Muscle of back (tissue), 3 donors: ENCODE measurements at regions not wholly inside any gene's neighbourhood (a gene's known extent, or its start where the extent isn't known, plus 50 kb on each side); places are given as distances from the start of the nearest gene placed in this dataset.

Experiments used
- DNase-seq, 3 donors: peaks; one replicate each; pipeline versions ENCODE4 v3.0.0 to v3.0.0-alpha.2; 2013

DNA sequence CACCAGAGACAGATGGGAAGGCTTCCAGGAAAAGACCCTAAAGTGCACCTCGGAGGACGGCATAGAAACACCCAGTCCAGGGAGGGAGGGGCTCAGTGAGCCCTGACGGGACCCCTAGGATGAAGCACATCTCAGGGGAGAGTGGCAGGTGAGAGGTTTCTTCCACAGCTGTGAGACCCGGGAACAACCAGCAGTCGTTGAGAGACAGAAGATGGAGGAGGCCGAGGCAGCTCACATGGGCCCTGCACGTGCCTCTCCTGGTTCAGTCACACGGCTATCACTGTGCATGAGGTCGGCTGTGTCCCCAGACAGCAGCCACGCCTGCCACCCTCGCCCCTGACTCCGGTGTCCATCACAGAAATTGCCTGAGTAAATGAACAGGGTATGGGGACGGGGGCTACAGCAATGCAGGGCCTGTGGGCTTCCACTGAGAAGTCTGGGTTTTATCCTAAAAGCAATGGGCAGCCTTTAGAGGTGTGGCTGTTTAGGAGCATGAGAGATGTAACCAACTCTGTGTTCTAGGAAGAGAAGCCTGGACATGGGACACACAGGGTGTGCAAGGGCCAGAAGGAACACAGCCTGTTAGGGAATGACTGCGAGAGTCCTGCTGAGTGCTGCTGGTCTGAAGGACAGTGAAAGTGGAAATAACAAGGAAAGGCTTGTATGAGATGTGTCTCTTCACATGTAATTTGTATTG, 102.0 kb downstream of the TMEM18 start:
- no peak for DNase-seq

DNA sequence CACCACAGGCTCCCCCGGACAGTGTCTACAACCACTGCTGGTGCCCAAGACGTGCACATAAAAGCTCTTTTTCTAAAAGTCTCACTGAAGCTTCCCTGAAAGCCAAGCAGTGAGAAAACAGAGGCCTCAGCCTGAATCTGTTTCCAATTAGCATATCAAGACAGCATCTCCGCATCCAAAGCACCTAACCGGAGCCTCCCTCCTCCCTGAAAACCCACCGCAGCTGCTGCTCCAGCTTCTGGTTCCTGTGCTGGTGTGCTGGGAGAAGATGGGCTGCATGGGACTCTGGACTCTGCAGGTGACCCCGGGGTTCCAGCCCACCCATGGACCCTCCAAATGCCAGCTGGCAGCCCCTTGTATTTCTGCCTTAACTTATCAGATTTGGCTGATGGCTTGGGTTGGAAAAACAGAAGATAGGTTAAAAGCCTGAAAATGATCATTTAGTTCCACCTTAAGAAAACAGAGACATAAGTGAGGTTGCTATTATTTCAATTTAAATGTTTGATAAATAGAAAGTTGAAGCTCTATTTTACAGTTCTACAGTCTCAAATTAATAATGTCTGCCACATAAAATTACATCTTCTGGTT, 103.3 kb downstream of the TMEM18 start:
- DNase-seq: no peak

DNA sequence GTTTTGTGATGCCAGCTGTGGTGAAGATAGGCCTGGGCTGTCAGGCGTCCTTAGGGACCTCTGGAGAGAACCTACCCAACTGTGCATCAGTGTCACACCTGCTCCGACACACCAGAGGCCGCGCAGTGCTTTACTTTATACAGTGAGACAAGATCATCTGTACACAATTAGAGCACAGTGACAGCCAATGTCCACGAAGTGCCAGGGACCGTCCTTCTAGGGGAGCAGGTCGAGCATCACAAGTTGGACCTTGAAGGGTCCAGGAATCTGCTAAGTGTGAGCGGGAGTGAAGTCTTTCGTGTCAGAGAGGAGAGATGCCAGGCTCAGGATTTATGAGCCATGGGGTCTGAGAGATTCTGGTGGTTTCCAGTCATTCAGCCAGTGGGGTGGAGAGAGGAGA, 104.2 kb downstream of the TMEM18 start:
- no peak for DNase-seq

DNA sequence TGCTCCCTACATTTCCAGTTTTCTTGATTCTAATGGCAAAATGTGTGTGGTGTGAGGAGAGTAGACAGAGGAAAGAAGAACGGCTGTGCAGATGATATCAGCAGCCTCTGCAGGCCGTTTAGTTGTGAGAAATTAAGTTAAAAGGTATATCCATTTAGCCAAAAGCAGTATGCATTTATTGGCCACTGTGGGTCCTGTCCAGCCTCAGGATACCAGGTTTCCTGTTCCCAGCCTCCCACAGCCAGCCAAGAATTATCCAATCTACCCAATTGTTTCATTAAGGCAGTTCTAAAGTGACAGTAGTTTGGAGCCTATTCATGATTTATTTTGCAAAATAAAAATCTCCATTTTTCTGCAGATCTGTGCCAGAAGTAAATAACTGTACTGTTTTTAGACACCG, 107.5 kb downstream of the TMEM18 start:
- DNase-seq: peak in 1 of 3 donors; percentile 44

DNA sequence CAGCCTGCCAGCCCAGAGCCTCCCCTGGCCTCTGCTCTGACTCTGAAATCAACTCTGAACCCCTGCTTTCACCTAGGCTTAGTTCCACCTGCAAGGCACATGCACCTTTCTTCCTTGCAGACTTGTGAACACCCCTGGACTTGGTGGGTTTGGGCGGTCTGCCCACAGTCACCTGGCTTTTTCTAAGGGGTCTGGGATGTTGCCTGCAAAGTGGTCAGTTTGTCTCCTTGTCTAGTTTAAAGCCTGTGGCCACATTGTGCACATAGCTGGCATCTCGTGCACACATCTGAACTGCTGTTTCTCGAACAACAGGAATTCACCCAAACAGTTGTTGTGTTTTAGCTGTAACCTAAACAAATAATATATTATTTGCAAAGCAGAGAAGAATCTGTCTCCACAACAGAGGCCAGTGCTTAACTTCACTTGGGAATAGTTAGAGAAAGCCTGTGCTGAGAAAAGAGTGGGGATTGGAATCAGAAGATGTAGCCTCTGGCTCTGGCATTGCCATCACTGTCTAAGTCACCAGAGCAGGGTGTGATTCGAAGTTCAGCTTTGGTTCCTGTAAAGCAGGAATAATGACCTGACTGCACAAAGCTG, 108.5 kb downstream of the TMEM18 start:
- DNase-seq: peak in 2 of 3 donors; percentile 52 to 80

DNA sequence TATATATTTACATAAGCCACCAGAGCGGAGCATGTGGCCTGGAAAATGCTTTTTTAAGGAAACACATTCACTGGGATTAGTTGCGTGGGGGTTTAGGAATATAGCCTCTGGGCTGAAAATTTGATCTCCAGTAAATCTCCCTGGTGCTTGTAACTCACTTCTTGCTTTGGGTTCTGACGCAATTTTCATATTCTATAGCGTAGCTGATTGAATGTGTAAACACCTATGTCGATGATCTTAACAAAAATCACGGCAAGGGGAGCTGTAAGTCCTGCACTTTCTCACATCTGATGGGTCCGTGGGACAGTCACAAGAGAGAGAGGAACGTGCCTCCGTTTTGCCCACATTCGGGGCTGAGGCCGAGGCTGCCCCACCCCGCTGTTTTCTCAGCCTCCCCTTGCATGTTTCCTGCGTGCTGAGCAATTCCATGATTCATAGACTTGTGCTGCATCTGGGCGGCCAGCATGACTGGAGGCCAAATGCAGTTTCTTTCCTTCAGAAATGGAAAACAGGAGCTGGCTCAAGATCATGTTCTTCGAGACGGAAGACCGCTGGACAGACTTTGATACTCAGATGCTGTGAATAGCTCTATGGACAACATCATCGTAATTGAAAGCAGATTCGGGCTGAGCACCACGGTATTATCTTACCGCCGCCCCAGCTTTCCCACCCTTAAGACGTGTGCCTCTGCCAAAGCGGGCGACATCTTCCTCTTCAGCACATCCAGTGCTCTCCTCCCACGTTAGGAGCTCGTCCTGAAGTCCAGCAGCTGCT, 109.2 kb downstream of the TMEM18 start:
- peak; percentile 86 to 95 (median 88) for DNase-seq

DNA sequence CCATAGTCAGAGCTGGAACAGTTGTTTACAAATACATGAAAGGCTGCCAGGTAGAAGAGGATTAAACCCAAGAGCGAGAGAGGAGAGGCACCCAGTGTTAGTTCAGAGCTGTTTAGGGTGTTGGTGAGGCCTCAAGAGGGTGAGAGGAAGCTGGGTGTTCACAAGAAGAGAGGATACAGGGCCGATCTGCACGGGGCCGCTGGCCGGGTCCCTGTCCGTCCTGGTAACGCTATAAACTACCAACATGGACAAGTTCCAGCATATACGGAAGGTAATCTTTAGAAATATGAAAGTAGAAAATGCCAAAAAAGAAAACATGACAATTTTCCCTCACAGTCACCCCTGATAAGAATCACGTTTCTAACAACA, 109.7 kb downstream of the TMEM18 start:
- DNase-seq: peak in 1 of 3 donors; percentile 23

DNA sequence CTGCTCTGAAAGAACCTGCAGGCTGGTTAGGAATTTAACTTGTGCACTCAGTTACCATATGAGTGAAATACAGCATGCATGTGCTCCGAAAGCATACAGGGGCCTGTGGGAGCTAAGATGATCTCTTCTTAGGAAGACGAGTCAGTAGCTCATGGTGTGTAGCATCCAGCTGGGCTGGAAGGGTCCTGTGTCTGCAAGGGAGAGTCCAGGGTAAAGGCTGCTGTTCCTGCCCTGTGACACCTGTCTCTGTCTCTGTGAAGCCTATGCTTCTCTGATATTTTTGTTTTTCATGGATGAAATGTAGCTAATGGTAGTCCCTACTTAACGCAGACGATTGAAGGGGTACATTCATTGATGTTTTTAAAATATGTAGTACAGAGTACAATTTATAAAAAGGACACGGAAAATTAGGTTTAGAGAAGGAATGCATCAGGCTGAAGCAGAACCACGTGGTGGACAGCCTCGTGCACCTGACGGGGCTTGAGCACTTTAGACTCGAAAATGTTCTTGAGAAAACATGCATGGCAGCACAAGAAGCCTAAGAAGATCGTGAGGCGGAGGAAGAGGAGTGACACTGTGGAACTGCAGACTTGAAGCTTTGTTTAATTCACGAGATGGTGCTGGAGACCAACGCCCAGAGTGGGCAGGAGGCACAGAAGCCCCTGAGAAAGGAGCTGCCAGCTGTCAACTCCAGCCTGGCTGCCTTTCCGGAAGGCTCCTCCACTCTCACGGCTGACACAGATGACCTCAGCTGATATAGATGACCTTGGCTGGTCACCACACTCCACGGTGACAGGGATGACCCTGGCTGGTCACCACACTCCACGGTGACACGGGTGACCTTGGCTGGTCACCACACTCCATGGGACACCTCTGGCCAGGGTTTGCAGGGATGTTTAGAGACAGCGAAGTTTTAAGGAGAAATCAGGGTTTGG, 110.6 kb downstream of the TMEM18 start:
- no peak for DNase-seq

DNA sequence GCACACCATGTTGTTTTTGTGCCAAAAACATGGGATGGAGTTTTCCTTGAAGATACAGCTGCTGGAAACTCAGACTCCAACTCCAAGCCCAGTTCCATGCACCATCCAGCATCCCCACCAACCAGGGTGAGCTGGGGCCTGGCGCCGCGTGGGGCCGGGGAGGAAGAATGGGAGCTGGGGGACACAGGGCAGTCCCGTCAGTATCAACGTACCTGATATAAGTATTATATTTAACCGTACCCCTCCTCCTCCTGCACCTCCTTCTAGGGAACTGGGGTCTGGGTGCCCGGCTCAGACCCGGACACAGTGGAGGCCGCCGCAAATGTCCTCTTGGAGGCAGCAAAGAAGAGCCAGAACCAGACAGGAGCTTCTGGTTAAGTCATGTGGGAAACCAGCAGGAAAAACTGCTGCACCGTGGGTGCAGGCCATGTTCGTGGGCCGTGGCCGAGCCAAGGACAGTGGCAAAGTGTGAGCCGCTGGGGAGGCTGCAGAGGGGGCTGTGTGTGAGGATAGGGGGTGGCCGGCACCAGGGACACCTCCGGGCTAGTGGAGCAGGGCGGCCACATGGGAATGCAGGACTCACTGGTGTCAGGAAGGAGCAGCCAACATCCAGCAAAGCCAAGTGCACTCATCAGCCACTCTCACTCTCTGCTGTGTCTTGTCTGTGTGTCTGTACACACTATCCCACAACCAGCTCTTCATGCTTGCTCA, 112.6 kb downstream of the TMEM18 start:
- no peak for DNase-seq

DNA sequence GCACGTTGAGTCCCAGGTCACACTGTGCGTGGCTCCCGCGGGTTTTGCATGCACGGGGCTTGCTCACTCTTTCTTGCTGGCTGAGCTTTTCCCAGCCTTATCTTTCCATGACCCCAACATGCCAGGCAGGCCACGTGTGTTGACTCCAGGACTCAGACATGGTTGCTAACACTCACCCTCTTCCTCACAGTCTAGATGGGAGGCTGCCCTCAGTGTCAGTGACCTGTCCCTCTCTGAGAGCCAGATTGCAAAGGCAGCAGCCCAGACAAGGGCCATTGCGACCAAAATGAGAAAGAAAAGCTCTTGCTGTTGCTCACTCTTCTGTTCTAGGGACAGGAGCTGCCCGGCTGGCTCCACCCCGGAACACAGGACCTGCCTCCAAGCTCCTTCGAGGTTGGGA, 113.7 kb downstream of the TMEM18 start:
- no peak for DNase-seq

DNA sequence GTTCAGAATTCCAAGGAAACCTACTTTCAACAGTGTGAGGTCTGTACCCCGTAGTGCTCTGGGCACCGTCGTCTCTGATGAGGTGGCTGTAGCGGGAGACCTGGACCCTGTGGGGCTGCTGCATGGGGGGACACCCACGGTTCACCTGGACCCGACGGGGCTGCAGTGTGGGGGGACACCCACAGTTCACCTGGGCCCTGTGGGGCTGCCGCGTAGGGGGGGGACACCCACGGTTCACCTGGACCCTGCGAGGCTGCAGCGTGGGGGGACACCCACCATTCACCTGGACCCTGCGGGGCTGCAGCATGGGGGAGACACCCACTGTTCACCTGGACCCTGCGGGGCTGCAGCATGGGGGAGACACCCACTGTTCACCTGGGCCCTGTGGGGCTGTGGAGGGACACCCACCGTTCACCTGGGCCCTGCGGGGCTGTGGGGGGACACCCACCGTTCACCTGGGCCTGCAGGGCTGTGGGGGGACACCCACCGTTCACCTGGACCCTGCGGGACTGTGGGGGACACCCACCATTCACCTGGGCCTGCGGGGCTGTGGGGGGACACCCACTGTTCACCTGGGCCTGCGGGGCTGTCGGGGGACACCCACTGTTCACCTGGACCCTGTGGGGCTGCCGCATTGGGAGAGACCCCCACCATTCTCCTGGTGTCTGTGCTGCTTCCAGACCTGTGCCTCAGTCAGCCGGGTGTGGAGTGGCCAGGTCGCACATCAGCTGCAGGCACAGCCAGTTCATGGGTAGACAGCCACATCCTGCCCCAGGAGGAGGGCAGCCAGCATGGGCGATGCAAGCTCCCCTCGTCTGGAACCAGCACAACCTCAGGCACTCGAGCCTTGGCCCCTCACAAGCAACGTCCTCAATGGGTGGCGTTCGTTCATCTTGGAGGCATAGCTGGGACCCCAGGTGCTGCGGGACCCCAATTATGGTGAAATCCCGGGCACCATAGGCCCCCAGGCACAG, 114.5 kb downstream of the TMEM18 start:
- no peak for DNase-seq

DNA sequence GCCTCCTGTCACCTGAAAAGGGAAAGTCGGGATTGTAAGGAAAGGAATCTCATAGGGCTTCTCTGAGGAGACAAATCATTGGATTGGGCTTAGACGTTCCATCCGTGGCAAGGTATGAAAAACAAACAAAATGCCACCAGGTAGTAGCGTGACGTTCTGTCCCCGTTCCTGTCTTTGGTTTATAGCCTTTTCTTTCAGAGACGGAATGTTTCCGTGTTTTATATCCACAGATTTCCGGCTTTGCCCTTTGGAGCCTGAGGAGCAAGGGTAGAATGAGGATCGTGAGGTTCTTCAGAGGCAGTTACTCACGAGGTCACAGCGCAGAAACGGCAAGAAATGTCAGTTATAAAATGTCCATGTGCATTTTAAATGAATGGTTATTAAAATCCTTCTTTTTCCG, 118.3 kb downstream of the TMEM18 start:
- DNase-seq: no peak

DNA sequence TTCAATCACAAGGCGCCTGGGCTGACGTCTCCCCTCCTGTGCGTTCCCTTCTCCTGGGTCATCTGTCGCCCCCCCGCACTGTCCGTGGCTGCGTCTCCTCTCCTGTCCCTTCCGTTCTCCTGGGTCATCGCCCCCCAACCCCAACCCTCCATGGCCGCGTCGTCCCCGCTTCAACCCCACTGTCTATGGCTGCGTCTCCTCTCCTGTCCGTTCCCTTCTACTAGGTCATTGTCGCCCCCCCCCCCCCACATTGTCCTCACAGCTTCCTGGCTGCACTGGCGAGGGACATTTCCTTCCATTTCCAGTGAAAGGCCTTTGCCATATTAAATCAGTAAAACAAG, 118.9 kb downstream of the TMEM18 start:
- DNase-seq: no peak

DNA sequence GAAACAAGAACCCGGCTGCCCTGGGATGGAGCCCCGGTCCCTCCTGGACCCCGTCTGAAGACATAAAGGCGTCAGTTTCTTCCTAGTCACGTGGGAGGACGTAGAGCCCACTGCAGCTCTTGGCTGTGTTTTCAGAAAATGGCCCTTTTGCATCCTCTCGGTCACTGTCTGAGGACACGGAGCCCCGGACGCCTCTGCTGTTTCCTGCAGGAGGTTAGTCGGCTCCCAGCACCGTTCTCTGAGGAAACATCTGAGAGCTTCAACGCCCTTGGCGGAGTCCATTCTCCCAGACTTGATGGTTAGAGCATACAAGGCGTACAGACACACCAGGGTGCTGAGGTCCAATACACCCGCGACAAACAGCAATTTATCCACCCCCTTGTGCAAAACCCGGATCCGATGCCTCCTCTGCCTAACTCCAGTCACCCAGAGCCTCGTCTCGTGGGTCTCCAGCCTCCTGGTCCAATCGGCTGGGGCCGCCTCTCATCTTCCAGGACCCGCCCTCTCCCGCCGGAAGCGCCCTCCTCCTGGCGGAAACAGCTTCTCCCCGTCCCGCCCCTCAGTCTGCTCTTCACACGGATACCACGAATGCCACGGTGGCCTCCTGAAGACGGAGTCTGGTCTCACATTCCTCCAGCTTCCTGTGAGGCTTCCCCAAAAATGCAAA, 119.4 kb downstream of the TMEM18 start:
- DNase-seq: no peak

DNA sequence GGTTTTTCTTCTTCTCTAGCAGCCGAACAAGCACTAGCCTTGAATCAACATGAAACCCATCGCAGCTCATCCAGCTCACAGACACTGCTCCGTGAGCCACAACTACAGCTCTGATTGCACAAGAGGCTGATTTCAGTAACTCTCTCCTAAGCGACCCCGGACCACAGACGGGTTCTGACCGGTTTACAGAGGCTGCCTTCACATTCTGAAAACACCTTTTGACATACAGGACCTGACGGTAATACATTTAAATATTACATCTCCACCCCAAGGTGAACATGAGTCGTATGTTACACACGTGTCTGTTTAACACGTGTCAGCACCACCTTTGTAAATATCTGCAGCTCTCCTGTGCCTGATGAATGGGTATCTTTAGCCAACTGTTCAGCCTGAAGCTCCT, 120.7 kb downstream of the TMEM18 start:
- DNase-seq: no peak

DNA sequence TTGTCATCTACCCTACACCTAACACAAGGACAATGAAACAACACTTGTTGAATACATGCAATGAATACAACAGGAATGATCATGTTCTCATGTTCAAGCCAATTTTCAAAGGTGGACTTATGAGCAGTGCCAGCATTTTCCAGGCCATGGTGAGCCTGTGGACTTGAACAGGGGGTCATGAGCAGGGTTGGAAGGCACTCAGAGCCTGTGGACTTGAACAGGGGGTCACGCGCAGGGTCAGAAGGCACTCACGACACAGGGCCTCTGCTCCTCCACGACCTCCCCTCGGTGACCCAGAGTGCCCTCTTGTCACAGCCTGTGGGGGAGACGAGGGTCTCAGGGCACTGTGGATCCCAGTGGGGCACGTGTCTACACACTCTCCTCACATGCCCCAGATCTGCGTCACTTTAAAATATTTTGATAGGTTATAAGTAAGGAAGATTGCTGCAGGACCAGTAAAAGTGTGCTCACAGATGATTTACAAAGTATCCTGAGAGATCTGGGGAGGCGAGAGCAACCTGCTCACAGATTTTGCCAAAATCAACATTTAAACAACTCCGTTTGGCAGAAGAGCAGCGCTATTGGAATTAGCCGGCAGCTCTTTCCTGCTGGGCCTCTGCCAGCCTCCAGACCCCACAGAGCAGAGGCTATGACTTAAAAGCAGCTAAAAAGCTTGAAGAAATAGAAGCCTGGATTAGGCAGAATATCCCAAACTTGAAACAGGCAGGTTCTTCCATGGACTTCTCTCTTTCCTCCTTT, 121.9 kb downstream of the TMEM18 start:
- peak; percentile 14 to 66 (median 59) for DNase-seq

DNA sequence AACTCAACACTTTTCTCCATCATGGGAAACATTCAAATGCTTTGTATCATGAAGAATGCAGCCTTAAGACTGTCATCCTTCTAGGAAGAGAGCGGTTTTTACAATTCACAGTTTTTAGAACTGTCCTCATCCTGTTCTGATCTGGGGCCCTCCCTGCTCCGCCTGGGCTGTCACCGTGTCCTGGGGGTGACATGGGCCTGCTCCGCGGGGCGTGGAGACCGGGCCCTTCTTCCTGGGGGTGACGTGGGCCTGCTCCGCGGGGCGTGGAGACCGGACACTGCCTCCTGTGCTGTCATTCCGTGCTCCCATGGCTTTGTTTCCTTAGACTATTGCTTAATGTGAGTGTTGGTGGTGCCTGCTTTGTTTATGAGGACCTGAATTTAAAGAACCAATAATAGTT, 122.8 kb downstream of the TMEM18 start:
- DNase-seq: no peak

DNA sequence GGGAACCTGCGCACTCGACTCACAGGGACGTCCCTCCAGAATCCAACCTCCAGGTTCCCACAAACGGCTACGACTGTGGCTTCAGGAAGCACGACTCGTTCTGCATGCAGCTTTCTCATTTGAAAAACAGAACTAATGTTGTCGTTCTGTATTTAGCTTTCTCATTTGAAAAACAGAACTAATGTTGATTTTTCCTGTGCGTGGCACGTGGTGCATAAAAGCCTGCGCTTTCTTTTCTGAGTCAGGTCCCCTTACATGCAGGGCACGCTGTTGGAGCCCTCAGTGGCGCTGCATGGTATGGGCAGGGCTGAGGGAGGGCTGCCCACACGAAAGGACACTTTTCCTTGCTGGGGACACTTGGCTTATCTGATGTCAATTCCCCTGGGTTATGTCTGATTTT, 124.3 kb downstream of the TMEM18 start:
- no peak for DNase-seq

DNA sequence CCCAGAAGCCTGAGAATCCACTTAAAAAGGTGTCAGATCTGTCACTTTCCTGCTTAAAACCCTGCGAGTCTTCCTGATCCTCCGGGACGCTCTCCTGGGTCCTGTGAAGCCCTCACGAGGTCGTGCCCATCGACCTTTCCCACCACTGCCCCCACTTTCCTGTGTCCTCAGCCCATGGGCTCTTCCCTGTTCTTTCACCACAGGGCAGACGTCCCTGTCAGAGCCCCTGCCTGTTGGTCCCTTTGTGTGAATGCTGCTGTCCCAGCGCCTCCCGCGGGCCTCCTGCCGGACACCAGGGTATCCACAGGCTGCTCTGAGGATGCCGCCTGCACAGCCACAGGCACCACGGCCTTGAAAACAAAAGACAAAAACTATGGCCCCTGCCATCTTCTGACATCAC, 125.6 kb downstream of the TMEM18 start:
- no peak for DNase-seq
